DND-41 (cell line): ENCODE measurements at regions not wholly inside any gene's neighbourhood (a gene's known extent, or its start where the extent isn't known, plus 50 kb on each side); places are given as distances from the start of the nearest gene placed in this dataset.
"Not testable (repeated sequence)": the region's sequence is repeated elsewhere in the genome, so short reads cannot be mapped to it uniquely, and the experiment has no call there.

Experiments
- EZH2 ChIP-seq: IDR thresholded peaks from 3 replicates; pipeline ENCODE4 v1.6.1; 2012; ENCODE audit warnings: borderline replicate concordance, low read depth, mild to moderate bottlenecking, moderate library complexity, low read length, inconsistent platforms; ENCODE audit not compliant: severe bottlenecking
- TF ChIP-seq, protein P1 (sequence below): IDR thresholded peaks from 2 replicates; pipeline ENCODE4 v1.5.1; 2012; ENCODE audit warnings: borderline replicate concordance, low read length, moderate library complexity, mild to moderate bottlenecking; ENCODE audit not compliant: poor library complexity, severe bottlenecking; ENCODE audit errors: extremely low read depth

DNA sequence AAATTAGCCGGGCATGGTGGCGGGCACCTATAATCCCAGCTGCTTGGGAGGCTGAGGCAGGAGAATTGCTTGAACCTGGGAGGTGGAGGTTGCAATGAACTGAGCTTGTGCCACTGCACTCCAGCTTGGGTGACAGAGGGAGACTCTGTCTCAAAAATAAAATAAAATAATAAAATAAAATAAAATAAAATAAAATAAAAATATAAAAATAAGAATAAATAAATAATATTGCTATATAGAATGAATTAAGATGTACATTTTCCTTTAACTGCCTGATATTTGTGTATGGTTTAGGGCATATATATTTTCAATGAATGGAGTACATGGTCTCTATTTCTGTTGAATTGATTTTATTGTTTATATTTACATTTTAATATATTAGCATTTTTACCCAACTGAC, 1156.7 kb upstream of the PRR20A start:
- TF ChIP-seq, protein P1, sequence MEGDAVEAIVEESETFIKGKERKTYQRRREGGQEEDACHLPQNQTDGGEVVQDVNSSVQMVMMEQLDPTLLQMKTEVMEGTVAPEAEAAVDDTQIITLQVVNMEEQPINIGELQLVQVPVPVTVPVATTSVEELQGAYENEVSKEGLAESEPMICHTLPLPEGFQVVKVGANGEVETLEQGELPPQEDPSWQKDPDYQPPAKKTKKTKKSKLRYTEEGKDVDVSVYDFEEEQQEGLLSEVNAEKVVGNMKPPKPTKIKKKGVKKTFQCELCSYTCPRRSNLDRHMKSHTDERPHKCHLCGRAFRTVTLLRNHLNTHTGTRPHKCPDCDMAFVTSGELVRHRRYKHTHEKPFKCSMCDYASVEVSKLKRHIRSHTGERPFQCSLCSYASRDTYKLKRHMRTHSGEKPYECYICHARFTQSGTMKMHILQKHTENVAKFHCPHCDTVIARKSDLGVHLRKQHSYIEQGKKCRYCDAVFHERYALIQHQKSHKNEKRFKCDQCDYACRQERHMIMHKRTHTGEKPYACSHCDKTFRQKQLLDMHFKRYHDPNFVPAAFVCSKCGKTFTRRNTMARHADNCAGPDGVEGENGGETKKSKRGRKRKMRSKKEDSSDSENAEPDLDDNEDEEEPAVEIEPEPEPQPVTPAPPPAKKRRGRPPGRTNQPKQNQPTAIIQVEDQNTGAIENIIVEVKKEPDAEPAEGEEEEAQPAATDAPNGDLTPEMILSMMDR, result not testable (repeated sequence)
- not testable (repeated sequence) for TF ChIP-seq EZH2
